ENCODE measurements at regions not wholly inside any gene's neighbourhood (a gene's known extent, or its start where the extent isn't known, plus 50 kb on each side); places are given as distances from the start of the nearest gene placed in this dataset.
"Not testable (repeated sequence)": the region's sequence is repeated elsewhere in the genome, so short reads cannot be mapped to it uniquely, and the experiment has no call there.

DNA sequence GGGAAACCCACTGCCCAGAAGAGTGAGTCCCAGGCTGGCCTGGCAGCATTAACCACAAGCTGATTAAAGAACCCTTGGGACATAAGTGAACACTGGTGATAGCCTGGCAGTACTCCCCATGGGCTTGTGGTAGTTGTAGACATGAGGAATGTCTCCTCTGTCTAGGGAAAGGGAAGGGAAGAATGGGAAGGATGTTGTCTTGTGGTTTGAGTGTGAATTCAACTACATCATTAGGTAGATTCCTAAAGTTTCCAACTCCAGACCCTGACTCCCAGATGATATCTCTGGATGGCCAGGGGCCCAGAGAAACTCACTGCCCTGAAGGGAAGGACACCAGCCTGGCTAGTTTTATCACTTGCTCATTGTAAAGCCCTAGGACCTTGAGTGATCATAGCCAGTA lies 1012.4 kb upstream of the COX7C start:
- DNase-seq (ENCODE audit: low spot score), result no peak
- Histone ChIP-seq H3K27ac (ENCODE audit: poor library complexity, severe bottlenecking) (no peak overlapping the region), H3K4me3 (ENCODE audit: severe bottlenecking) (no peak overlapping the region), H3K4me1 (ENCODE audit: insufficient read depth, poor library complexity, severe bottlenecking) (no peaks in the 10 kb centered on the region), H3K27me3 (ENCODE audit: insufficient read depth, poor library complexity, severe bottlenecking) (peaks cover 6% of the 10 kb centered on the region), H3K9me3 (ENCODE audit: severe bottlenecking) (no peaks in the 10 kb centered on the region), H3K36me3 (ENCODE audit: low read depth) (no peaks in the 10 kb centered on the region)
- no peak for TF ChIP-seq CTCF (IDR thresholded peaks at IDR 0.05; ENCODE audit: poor library complexity, severe bottlenecking)
- ATAC-seq (ENCODE audit: low read depth), result no peak

DNA sequence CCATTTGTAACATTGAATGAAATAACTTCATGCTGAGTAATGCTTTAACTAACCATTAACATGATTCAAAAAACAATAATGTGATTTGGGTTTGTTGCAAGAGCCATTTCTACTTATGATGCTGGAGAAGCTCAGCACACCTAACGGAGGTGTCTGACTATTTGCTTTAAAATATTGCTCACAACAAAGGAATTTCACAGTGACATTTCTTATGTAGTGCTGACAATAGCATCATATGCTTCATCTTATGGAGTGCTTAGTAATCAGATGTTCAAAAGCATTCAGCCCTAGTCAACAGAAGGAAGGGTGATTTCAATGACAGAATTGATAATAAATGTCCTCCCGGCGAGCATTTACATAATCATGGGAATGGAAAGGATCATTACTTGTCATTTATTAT lies 1003.3 kb upstream of the COX7C start:
- no peak for DNase-seq (ENCODE audit: low spot score)
- no peaks in the 10 kb centered on the region for H3K9me3 ChIP-seq (ENCODE audit: severe bottlenecking)

GRCh38 chr5:85621668-85622067 lies 996.1 kb upstream of the COX7C start:
- ATAC-seq (ENCODE audit: low read depth), result no peak
- no peak for DNase-seq (ENCODE audit: low spot score)
- no peak for TF ChIP-seq CTCF (IDR thresholded peaks at IDR 0.05; ENCODE audit: poor library complexity, severe bottlenecking)
- no peaks in the 10 kb centered on the region for H3K9me3 ChIP-seq (ENCODE audit: severe bottlenecking)
- H3K4me1 ChIP-seq (ENCODE audit: insufficient read depth, poor library complexity, severe bottlenecking), result no peaks in the 10 kb centered on the region
- H3K27me3 ChIP-seq (ENCODE audit: insufficient read depth, poor library complexity, severe bottlenecking), result peaks cover 9% of the 10 kb centered on the region
- no peaks in the 10 kb centered on the region for H3K36me3 ChIP-seq (ENCODE audit: low read depth)
- no peak overlapping the region for H3K27ac ChIP-seq (ENCODE audit: poor library complexity, severe bottlenecking)
- no peak overlapping the region for H3K4me3 ChIP-seq (ENCODE audit: severe bottlenecking)

More for the DNA sequence above, 1003.3 kb upstream of the COX7C start:
- Histone ChIP-seq H3K27me3 (ENCODE audit: insufficient read depth, poor library complexity, severe bottlenecking) (peaks cover 11% of the 10 kb centered on the region), H3K27ac (ENCODE audit: poor library complexity, severe bottlenecking) (no peak overlapping the region), H3K4me1 (ENCODE audit: insufficient read depth, poor library complexity, severe bottlenecking) (no peaks in the 10 kb centered on the region), H3K36me3 (ENCODE audit: low read depth) (no peaks in the 10 kb centered on the region), H3K4me3 (ENCODE audit: severe bottlenecking) (no peak overlapping the region)
- TF ChIP-seq CTCF (IDR thresholded peaks at IDR 0.05; ENCODE audit: poor library complexity, severe bottlenecking), result no peak
- ATAC-seq (ENCODE audit: low read depth), result no peak

DNA sequence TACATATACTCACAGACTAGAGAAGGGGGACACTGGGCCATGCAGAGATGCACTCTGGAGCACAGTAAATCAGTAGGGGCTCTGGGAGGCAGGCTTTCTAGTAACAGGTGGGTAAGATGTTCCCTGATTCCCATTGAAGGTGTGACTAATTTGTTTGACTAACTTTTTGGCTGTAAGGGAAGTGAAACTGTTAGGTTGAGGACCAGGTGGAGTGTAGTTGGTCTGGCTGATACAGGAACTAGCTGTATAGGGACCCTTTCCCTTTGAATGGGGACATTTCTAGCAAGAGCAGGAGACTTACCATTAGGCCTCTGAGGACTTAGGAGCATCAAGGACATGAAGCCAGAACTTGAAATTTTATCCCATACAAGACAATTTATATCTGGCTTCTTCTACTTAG lies 989.6 kb upstream of the COX7C start:
- no peak for DNase-seq (ENCODE audit: low spot score)
- no peaks in the 10 kb centered on the region for H3K4me1 ChIP-seq (ENCODE audit: insufficient read depth, poor library complexity, severe bottlenecking)
- no peak overlapping the region for H3K4me3 ChIP-seq (ENCODE audit: severe bottlenecking)
- TF ChIP-seq CTCF (IDR thresholded peaks at IDR 0.05; ENCODE audit: poor library complexity, severe bottlenecking), result no peak
- H3K27me3 ChIP-seq (ENCODE audit: insufficient read depth, poor library complexity, severe bottlenecking), result peaks cover 18% of the 10 kb centered on the region
- no peaks in the 10 kb centered on the region for H3K9me3 ChIP-seq (ENCODE audit: severe bottlenecking)
- no peak for ATAC-seq (ENCODE audit: low read depth)
- H3K27ac ChIP-seq (ENCODE audit: poor library complexity, severe bottlenecking), result no peak overlapping the region
- no peaks in the 10 kb centered on the region for H3K36me3 ChIP-seq (ENCODE audit: low read depth)

GRCh38 chr5:85638495-85639125 lies 979.1 kb upstream of the COX7C start:
- H3K27ac ChIP-seq (ENCODE audit: poor library complexity, severe bottlenecking); H3K4me1 ChIP-seq (ENCODE audit: insufficient read depth, poor library complexity, severe bottlenecking); DNase-seq (ENCODE audit: low spot score); H3K36me3 ChIP-seq (ENCODE audit: low read depth); H3K27me3 ChIP-seq (ENCODE audit: insufficient read depth, poor library complexity, severe bottlenecking); H3K4me3 ChIP-seq (ENCODE audit: severe bottlenecking); H3K9me3 ChIP-seq (ENCODE audit: severe bottlenecking); ATAC-seq (ENCODE audit: low read depth): not testable (repeated sequence)

All from RWPE2 (cell line).